Astrocyte of the spinal cord (primary cell): ENCODE measurements at regions not wholly inside any gene's neighbourhood (a gene's known extent, or its start where the extent isn't known, plus 50 kb on each side); places are given as distances from the start of the nearest gene placed in this dataset.

Experiments used
- DNase-seq: peaks from one replicate; pipeline ENCODE4 v3.0.0; 2011; ENCODE audit warnings: low read depth, low spot score
- H3K4me3 ChIP-seq: 2 replicates; pipeline ENCODE4 v1.5.1; 2011; ENCODE audit warnings: low read depth, mild to moderate bottlenecking, low read length, moderate library complexity
- CTCF ChIP-seq: IDR thresholded peaks from 2 replicates; pipeline ENCODE4 v1.5.1; 2012; ENCODE audit warnings: low read depth, mild to moderate bottlenecking, low read length, inconsistent platforms
- in situ Hi-C: cut with HindIII; loops from 2 replicates; pipeline ENCODE4 v1.10.0; 2017; ENCODE audit warnings: low sequenced_read_pairs

- no peak for TF ChIP-seq CTCF
- in situ Hi-C loops: no loop called here
- DNase-seq: no peak
- H3K4me3 ChIP-seq: no peak overlapping the region
Measured at GRCh38 chr2:173684896-173685459, 280.2 kb downstream of the SP3 start.

DNA sequence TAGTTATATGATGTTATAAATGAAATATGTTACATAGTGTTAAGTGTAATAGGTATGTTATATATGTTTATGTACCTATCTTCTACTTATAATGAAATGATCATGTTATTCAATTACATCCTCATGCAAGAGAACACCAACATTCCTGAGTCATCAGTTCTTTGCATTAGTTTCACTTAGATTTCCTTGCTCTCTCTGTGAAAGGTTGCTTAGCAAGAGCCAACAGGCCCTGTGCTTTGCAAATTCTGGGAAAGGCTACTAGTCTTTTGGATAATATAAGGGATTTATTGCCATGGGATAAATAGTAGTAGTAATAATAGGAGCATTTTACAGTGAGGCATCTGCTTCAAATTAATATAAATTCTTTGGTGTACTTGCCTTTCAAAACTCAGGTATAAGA, 274.8 kb downstream of the SP3 start:
- H3K4me3 ChIP-seq: no peak overlapping the region
- no peak for DNase-seq
- no peak for TF ChIP-seq CTCF
- in situ Hi-C loops: no loop called here

GRCh38 chr2:173692068-173692467, 273.1 kb downstream of the SP3 start:
- DNase-seq: no peak
- in situ Hi-C loops: no loop called here
- H3K4me3 ChIP-seq: no peak overlapping the region
- TF ChIP-seq CTCF: no peak

DNA sequence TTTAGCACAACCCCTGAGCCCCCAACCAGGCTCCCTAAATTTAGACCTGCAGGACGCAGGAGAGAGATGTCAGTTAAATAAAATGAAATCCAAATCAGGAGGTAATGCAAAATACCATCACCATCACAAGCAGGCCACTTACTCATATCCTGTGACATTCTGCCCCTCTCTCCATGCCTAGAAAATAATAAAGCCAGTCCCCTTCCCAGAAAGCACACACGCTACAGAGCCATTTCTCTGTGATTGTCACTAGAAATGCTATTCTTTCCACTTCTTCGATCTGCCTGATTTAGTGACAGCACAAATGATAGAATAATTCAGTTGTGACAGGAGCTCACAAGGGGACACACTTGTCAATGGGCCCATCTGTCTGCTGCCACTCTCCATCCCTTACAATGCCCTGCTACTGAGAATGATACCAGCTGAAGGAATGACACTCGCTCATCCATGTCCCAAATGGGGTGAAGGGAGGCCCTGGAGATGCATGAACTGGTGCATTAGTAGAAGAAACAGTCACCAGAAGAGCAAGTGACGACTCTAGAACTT, 272.1 kb downstream of the SP3 start:
- no peak overlapping the region for H3K4me3 ChIP-seq
- in situ Hi-C loops: no loop called here
- DNase-seq: no peak
- TF ChIP-seq CTCF: no peak

GRCh38 chr2:173696274-173696673, 268.9 kb downstream of the SP3 start:
- no peak overlapping the region for H3K4me3 ChIP-seq
- no peak for DNase-seq
- no peak for TF ChIP-seq CTCF
- in situ Hi-C loops: no loop called here

- no peak for DNase-seq
- TF ChIP-seq CTCF: no peak
- no peak overlapping the region for H3K4me3 ChIP-seq
- in situ Hi-C loops: no loop called here
Measured at GRCh38 chr2:173697929-173698328, 267.2 kb downstream of the SP3 start.

DNA sequence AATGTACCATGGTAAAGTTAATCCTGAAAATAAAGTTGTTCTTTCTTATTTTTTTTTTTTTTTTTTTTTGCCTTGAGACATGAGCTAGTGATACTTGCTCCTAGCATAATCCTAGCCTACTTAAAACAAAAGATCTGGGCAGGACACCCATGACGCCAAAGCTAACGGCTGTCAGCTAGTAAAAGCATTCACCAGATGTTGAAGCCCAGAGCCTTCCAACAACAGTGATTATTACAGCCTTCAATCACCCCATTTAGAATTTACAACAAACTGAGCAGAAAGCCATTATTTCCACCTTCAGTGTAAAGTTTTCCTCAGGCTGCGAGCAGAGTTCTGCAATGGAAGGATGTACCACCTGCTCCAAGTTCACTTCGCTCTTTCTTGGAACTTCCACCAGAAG, 259.5 kb downstream of the SP3 start:
- TF ChIP-seq CTCF: no peak
- H3K4me3 ChIP-seq: no peak overlapping the region
- in situ Hi-C loops: no loop called here
- DNase-seq: no peak
